ENCODE measurements at regions not wholly inside any gene's neighbourhood (a gene's known extent, or its start where the extent isn't known, plus 50 kb on each side); places are given as distances from the start of the nearest gene placed in this dataset.

- TF ChIP-seq CTCF (IDR thresholded peaks at IDR 0.05) (no peak), EZH2phosphoT487 (IDR thresholded peaks at IDR 0.05) (no peak)
These were observed 268.8 kb downstream of the ADAMTS20 start for GRCh38 chr12:43283206-43283605.
